Neuronal stem cell (in vitro differentiated cells): ENCODE measurements at regions not wholly inside any gene's neighbourhood (a gene's known extent, or its start where the extent isn't known, plus 50 kb on each side); places are given as distances from the start of the nearest gene placed in this dataset.
A peak's percentile ranks its signal among the peaks of the same experiment; 100 is the strongest.

Experiments
- DNase-seq: peaks from one replicate; pipeline ENCODE4 v3.0.0-alpha.2; 2013; ENCODE audit warnings: low spot score
- H2AFZ ChIP-seq: one replicate; pipeline ENCODE4 v1.6.1; 2013; ENCODE audit warnings: mild to moderate bottlenecking, low read length, inconsistent platforms
- H2AK5ac ChIP-seq: 2 replicates; pipeline ENCODE4 v1.6.1; 2013; ENCODE audit warnings: low read depth, mild to moderate bottlenecking, inconsistent platforms, low read length, moderate library complexity, mixed read lengths
- H2BK120ac ChIP-seq: 2 replicates; pipeline ENCODE4 v1.6.1; 2013; ENCODE audit warnings: low read depth, mild to moderate bottlenecking, inconsistent platforms, low read length, moderate library complexity, mixed read lengths
- H2BK12ac ChIP-seq: one replicate; pipeline ENCODE4 v1.6.1; 2013; ENCODE audit warnings: low read length, inconsistent platforms
- H2BK15ac ChIP-seq: 2 replicates; pipeline ENCODE4 v1.6.1; 2013; ENCODE audit warnings: mild to moderate bottlenecking, low read length, inconsistent platforms, mixed read lengths
- H2BK5ac ChIP-seq: one replicate; pipeline ENCODE4 v1.6.1; 2013; ENCODE audit warnings: inconsistent platforms, mild to moderate bottlenecking, low read length, moderate library complexity
- H3K14ac ChIP-seq: one replicate; pipeline ENCODE4 v1.6.1; 2013; ENCODE audit warnings: low read length, inconsistent platforms
- H3K18ac ChIP-seq: 2 replicates; pipeline ENCODE4 v1.6.1; 2013; ENCODE audit warnings: low read length, inconsistent platforms
- H3K23ac ChIP-seq: 2 replicates; pipeline ENCODE4 v1.6.1; 2013; ENCODE audit warnings: low read depth, mild to moderate bottlenecking, mixed read lengths, low read length, inconsistent platforms; ENCODE audit not compliant: poor library complexity
- H3K27ac ChIP-seq: replicated peaks from 3 replicates; pipeline ENCODE4 v1.5.1; 2013; ENCODE audit warnings: low read length, inconsistent platforms
- H3K27me3 ChIP-seq, 3 experiments: 2 replicates each; pipeline ENCODE4 v1.6.1; 2013; ENCODE audit warnings: low read length in 3 of 3, mild to moderate bottlenecking in 2 of 3, inconsistent platforms in 1 of 3, low read depth in 1 of 3, mixed read lengths in 1 of 3, moderate library complexity in 1 of 3; ENCODE audit not compliant: control insufficient read depth in 3 of 3, insufficient read depth in 3 of 3
- H3K36me3 ChIP-seq, 2 donors: replicated peaks in 1 of 2; 2 replicates each; pipeline ENCODE4 v1.6.1; 2013; ENCODE audit warnings: low read length in 2 of 2; ENCODE audit not compliant: control insufficient read depth in 2 of 2, insufficient read depth in 2 of 2
- H3K4ac ChIP-seq: 2 replicates; pipeline ENCODE4 v1.6.1; 2013; ENCODE audit warnings: inconsistent platforms, mild to moderate bottlenecking, low read length, moderate library complexity
- H3K4me1 ChIP-seq, 2 donors: 1 replicate in 1 of 2; 2 replicates in 1 of 2; pipeline ENCODE4 v1.6.1; 2013; ENCODE audit warnings: low read length in 2 of 2, low read depth in 1 of 2; ENCODE audit not compliant: control insufficient read depth in 2 of 2, insufficient read depth in 1 of 2
- H3K4me2 ChIP-seq: one replicate; pipeline ENCODE4 v1.6.1; 2013; ENCODE audit warnings: mild to moderate bottlenecking, low read length, inconsistent platforms; ENCODE audit not compliant: insufficient read depth, poor library complexity, severe bottlenecking
- H3K4me3 ChIP-seq, 2 donors: 2 replicates each; pipeline ENCODE4 v1.5.1; 2013; ENCODE audit warnings: low read length in 2 of 2, mild to moderate bottlenecking in 2 of 2, inconsistent platforms in 1 of 2, moderate library complexity in 1 of 2
- H3K79me1 ChIP-seq: one replicate; pipeline ENCODE4 v1.6.1; 2013; ENCODE audit warnings: low read depth, mild to moderate bottlenecking, inconsistent platforms, low read length, moderate library complexity
- H3K9ac ChIP-seq: one replicate; pipeline ENCODE4 v1.6.1; 2013; ENCODE audit warnings: mild to moderate bottlenecking, low read depth, low read length, inconsistent platforms; ENCODE audit not compliant: poor library complexity
- H3K9me3 ChIP-seq, 2 donors: replicated peaks in 1 of 2; 2 replicates each; pipeline versions ENCODE3 to v1.6.1; 2013; ENCODE audit warnings: low read length in 2 of 2, mild to moderate bottlenecking in 2 of 2, inconsistent platforms in 1 of 2, low read depth in 1 of 2, mixed read lengths in 1 of 2, moderate library complexity in 1 of 2; ENCODE audit not compliant: control insufficient read depth in 2 of 2, insufficient read depth in 1 of 2
- H4K8ac ChIP-seq: one replicate; pipeline ENCODE4 v1.6.1; 2013; ENCODE audit warnings: low read depth, mild to moderate bottlenecking, inconsistent platforms, low read length, moderate library complexity
- H4K91ac ChIP-seq: one replicate; pipeline ENCODE4 v1.6.1; 2013; ENCODE audit warnings: low read length, low read depth, mild to moderate bottlenecking, inconsistent platforms; ENCODE audit not compliant: poor library complexity
- WGBS, 2 donors: extraction: QIAGEN DNeasy Blood & Tissue Kit; methylation state at CpG; one replicate each; pipeline ENCODE4 v1.1.7; 2013; ENCODE audit warnings: missing lambda C conversion rate in 2 of 2, mixed read lengths in 1 of 2; ENCODE audit not compliant: insufficient read length in 2 of 2, insufficient replicate concordance in 1 of 2; ENCODE audit errors: extremely low coverage in 2 of 2; 5-methylcytosine and 5-hydroxymethylcytosine counted together

DNA sequence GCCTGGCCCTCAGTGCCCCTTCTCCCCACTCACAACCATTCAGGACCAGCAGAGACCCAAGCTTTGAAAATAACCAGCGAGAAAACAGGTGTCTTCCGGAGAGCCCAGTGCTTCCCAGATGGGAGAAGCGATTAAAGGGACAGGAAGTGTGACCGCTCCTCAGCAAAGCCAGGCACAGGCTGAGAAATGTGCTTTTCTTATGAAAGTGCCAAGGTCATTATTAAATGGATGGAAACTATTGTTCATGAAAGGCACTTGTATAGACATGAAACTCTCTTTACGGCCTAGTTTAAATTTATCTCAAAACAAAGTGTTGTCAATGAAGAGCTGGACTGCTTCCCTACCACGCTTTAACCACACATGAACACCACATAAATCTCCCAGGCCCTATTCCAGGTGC, 210.4 kb downstream of the SPTSSA start:
- Histone ChIP-seq H3K4ac (no peak overlapping the region), H2AK5ac (no peak overlapping the region), H3K4me2 (no peak overlapping the region), H3K4me3 (no peak overlapping the region), H3K14ac (no peak overlapping the region), H3K9ac (no peak overlapping the region), H4K91ac (no peak overlapping the region), H4K8ac (no peak overlapping the region), H2BK15ac (no peak overlapping the region), H3K27me3 (no peaks in the 10 kb centered on the region), H3K23ac (no peak overlapping the region), H3K27ac (no peak overlapping the region), H3K4me1 (peaks cover 4 to 6% of the 10 kb centered on the region in 2 donors), H3K36me3 (no peaks in the 10 kb centered on the region), H2BK5ac (no peak overlapping the region), H3K79me1 (peaks cover 2% of the 10 kb centered on the region), H2BK12ac (no peak overlapping the region), H2AFZ (peak overlapping the region; percentile 19), H3K18ac (no peak overlapping the region), H2BK120ac (no peak overlapping the region), H3K9me3 (no peaks in the 10 kb centered on the region)
- WGBS, 2 donors, result no CpG with 5 or more reads among the region's 6 CpGs
- no peak for DNase-seq

DNA sequence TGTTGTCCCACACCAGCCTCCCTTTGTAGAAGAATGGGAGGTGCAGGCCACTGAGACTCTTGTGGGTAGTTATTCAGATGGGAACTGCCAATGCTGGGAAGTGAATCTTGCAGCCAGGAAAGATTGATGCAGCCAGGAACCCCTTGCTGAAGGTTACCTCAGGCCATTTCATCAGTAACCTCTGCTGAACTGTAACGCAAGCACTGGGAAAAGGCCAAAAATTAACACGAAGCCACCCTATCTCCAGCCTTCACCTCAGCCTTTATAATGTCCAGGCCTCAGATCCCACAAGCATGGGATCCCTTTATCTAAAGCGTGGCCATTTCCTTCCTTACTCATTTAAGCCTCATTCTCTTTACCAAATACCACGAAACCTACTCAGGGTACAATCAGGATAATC, 211.1 kb downstream of the SPTSSA start:
- no peak overlapping the region for H3K23ac ChIP-seq
- H3K4ac ChIP-seq, result no peak overlapping the region
- H2BK15ac ChIP-seq, result no peak overlapping the region
- no peak overlapping the region for H2BK12ac ChIP-seq
- peaks cover 4 to 6% of the 10 kb centered on the region in 2 donors for H3K4me1 ChIP-seq
- H2AFZ ChIP-seq, result no peak overlapping the region
- no peak overlapping the region for H3K27ac ChIP-seq
- no peaks in the 10 kb centered on the region for H3K9me3 ChIP-seq
- no peak overlapping the region for H2BK120ac ChIP-seq
- no peak overlapping the region for H2BK5ac ChIP-seq
- H3K18ac ChIP-seq, result no peak overlapping the region
- H3K4me2 ChIP-seq, result no peak overlapping the region
- H3K14ac ChIP-seq, result no peak overlapping the region
- no peak overlapping the region for H2AK5ac ChIP-seq
- DNase-seq, result no peak
- H3K79me1 ChIP-seq, result peaks cover 2% of the 10 kb centered on the region
- H3K36me3 ChIP-seq, result no peaks in the 10 kb centered on the region
- H4K8ac ChIP-seq, result no peak overlapping the region
- no peak overlapping the region for H3K4me3 ChIP-seq
- H4K91ac ChIP-seq, result no peak overlapping the region
- no peaks in the 10 kb centered on the region for H3K27me3 ChIP-seq
- H3K9ac ChIP-seq, result no peak overlapping the region
- no CpG with 5 or more reads among the region's 4 CpGs for WGBS, 2 donors

DNA sequence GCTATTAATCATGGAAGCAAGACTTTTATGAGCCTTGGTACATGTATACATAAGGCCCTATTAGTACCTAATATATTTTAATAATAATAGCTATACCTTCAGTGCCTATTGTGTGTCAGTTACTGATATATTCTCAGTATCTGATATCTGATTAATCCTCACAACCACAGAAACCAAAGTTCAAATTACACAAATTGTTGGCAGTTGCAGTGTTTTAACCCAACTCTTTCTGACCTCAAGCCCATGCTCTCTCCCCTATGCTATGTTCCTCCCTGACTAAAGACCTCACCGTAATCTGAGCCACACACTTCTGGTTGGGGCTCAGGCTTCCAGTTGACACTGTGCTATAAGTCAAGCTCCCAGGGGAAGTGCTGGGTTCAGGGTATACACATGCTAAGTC, 214.4 kb downstream of the SPTSSA start:
- no CpG with 5 or more reads among the region's 1 CpG for WGBS, 2 donors
- no peak overlapping the region for H3K9ac ChIP-seq
- no peak overlapping the region for H4K91ac ChIP-seq
- H3K4me2 ChIP-seq, result no peak overlapping the region
- peaks cover 2% of the 10 kb centered on the region for H3K79me1 ChIP-seq
- no peaks in the 10 kb centered on the region for H3K9me3 ChIP-seq
- H2BK120ac ChIP-seq, result no peak overlapping the region
- H3K36me3 ChIP-seq, result no peaks in the 10 kb centered on the region
- no peak overlapping the region for H2AK5ac ChIP-seq
- H2AFZ ChIP-seq, result no peak overlapping the region
- H2BK5ac ChIP-seq, result no peak overlapping the region
- H3K4ac ChIP-seq, result no peak overlapping the region
- H3K14ac ChIP-seq, result no peak overlapping the region
- no peaks in the 10 kb centered on the region for H3K27me3 ChIP-seq
- no peak for DNase-seq
- H3K23ac ChIP-seq, result no peak overlapping the region
- H2BK12ac ChIP-seq, result no peak overlapping the region
- H3K4me1 ChIP-seq, result peaks cover 1 to 4% of the 10 kb centered on the region in 2 donors
- H4K8ac ChIP-seq, result no peak overlapping the region
- no peak overlapping the region for H3K18ac ChIP-seq
- H3K4me3 ChIP-seq, result no peak overlapping the region
- no peak overlapping the region for H2BK15ac ChIP-seq
- H3K27ac ChIP-seq, result no peak overlapping the region

DNA sequence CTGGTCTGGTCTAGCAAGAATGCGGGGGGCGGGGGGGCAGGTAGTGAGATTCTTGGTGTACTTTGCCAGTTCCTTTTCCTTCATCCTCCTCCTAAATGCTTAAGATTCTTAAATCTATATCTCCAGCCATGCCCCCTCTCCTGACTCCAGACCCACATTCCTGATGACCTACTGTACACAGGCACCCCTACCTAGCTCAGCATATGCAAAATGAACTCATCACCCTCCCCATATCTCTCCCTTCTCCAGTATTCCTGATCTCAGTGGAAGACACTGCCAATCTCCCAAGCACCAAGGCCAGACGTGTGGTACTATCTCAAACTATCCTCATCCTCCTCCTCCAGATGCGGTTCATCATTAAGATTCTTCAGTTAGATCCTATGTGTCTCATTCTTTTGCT, 215.8 kb downstream of the SPTSSA start:
- Histone ChIP-seq H3K9me3 (no peaks in the 10 kb centered on the region), H3K27ac (no peak overlapping the region), H2BK15ac (no peak overlapping the region), H3K14ac (no peak overlapping the region), H3K23ac (no peak overlapping the region), H3K27me3 (no peaks in the 10 kb centered on the region), H2BK120ac (no peak overlapping the region), H3K4me1 (peaks cover 0 to 1% of the 10 kb centered on the region in 2 donors), H4K91ac (no peak overlapping the region), H3K4me2 (no peak overlapping the region), H4K8ac (no peak overlapping the region), H2AK5ac (no peak overlapping the region), H3K4ac (no peak overlapping the region), H2BK5ac (no peak overlapping the region), H3K9ac (no peak overlapping the region), H3K79me1 (no peaks in the 10 kb centered on the region), H3K36me3 (no peaks in the 10 kb centered on the region), H2AFZ (no peak overlapping the region), H2BK12ac (no peak overlapping the region), H3K18ac (no peak overlapping the region), H3K4me3 (no peak overlapping the region)
- no peak for DNase-seq
- no CpG with 5 or more reads among the region's 4 CpGs for WGBS, 2 donors
